ENCODE measurements at regions not wholly inside any gene's neighbourhood (a gene's known extent, or its start where the extent isn't known, plus 50 kb on each side); places are given as distances from the start of the nearest gene placed in this dataset.

GRCh38 chr14:97804056-97804455 lies 1006.9 kb downstream of the VRK1 start:
- TF ChIP-seq, protein P1, sequence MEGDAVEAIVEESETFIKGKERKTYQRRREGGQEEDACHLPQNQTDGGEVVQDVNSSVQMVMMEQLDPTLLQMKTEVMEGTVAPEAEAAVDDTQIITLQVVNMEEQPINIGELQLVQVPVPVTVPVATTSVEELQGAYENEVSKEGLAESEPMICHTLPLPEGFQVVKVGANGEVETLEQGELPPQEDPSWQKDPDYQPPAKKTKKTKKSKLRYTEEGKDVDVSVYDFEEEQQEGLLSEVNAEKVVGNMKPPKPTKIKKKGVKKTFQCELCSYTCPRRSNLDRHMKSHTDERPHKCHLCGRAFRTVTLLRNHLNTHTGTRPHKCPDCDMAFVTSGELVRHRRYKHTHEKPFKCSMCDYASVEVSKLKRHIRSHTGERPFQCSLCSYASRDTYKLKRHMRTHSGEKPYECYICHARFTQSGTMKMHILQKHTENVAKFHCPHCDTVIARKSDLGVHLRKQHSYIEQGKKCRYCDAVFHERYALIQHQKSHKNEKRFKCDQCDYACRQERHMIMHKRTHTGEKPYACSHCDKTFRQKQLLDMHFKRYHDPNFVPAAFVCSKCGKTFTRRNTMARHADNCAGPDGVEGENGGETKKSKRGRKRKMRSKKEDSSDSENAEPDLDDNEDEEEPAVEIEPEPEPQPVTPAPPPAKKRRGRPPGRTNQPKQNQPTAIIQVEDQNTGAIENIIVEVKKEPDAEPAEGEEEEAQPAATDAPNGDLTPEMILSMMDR (IDR thresholded peaks at IDR 0.05) = no peak
- TF ChIP-seq POLR2AphosphoS5 (IDR thresholded peaks at IDR 0.05) (no peak), POLR2A (IDR thresholded peaks at IDR 0.05) (no peak), EP300 (IDR thresholded peaks at IDR 0.05) (no peak)

All from suprapubic skin (tissue), 4 donors.